HG03097 (cell line): ENCODE measurements at regions not wholly inside any gene's neighbourhood (a gene's known extent, or its start where the extent isn't known, plus 50 kb on each side); places are given as distances from the start of the nearest gene placed in this dataset.
A peak's percentile ranks its signal among the peaks of the same experiment; 100 is the strongest.
"Not testable (repeated sequence)": the region's sequence is repeated elsewhere in the genome, so short reads cannot be mapped to it uniquely, and the experiment has no call there.

Experiments
- ATAC-seq: cut with Tn5 transposase; IDR thresholded peaks from one replicate; pipeline ENCODE4 v1.9.1; 2021; ENCODE audit not compliant: unreplicated experiment, low FRiP score

DNA sequence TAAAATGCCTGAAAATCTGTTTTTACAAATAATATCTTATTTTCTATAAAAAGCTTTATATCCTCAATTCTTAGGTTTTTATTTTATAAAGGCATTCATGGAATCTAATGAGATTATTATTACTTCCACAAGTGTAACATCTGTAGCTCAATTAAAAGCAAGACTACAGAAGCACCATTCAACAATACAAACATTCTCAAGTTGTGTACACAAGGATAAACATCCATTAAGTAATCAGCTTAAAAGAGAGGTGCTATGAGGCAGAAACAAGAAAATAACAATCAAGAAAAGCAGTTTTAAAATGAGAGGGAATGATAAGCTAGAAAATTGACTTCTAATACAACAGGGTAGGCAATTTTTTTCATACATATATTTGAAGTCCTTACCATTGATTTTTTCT, 326.1 kb downstream of the MRPL39 start:
- ATAC-seq = no peak

- ATAC-seq = no peak
Observed at GRCh38 chr21:25280061-25280460, 327.2 kb downstream of the MRPL39 start.

GRCh38 chr21:25273959-25274358, 333.3 kb downstream of the MRPL39 start:
- no peak for ATAC-seq

DNA sequence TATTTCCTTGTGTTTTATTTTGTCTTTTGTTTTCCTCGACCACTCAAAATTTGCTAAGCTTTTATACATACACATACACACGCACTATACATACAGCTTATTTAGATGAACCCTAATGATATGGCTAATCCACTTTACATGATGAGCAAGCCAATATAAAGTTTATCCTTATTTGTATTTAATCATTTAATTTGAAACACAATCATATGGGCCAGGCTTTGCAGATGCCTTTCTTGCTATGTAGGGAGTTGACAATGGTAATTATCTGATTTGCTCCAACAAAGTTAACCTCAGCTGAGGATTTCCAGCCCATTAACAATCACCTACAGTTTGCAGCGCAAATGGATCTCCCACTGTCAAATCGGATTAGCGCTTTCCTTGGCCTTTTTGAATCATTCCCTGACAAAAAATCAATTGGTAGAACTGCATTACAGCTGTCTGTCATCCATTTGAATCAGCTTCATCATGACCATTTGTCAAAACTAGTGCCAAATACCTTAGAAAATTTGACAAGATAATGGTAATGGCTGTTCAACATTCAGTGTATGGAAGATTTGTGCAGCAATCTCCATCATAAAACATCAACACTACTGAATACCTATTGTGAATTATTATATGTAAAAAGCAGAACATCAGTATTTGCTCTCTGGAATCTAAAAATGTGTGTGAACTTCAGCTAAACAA, 352.6 kb downstream of the MRPL39 start:
- ATAC-seq = no peak

- ATAC-seq = no peak
Observed at GRCh38 chr21:25246546-25246945, 360.7 kb downstream of the MRPL39 start.

- ATAC-seq = no peak
Observed at GRCh38 chr21:25244735-25245134, 362.5 kb downstream of the MRPL39 start.

DNA sequence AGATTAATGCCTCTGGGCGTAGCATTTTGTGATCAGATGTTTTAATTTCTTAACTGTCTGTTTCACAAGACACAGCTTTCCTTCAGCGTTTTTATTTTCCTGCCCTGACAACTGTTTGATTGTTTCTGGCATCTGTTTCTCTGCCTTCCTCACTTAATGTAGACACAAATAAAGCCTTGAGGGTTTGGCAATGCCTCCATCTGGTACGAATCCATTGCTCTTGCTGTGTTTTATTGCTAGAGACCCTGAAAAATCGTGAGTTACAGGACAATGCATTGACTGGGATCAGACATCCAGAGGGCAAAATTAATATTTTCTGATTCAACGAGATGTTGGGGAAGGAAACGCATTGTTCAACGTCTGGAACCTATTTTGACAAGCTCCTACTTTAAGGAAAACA, 363.5 kb downstream of the MRPL39 start:
- ATAC-seq = no peak

GRCh38 chr21:25240974-25241373, 366.3 kb downstream of the MRPL39 start:
- no peak for ATAC-seq

- peak; percentile 96 for ATAC-seq
Observed at GRCh38 chr21:25234857-25235801, 372.2 kb downstream of the MRPL39 start.

DNA sequence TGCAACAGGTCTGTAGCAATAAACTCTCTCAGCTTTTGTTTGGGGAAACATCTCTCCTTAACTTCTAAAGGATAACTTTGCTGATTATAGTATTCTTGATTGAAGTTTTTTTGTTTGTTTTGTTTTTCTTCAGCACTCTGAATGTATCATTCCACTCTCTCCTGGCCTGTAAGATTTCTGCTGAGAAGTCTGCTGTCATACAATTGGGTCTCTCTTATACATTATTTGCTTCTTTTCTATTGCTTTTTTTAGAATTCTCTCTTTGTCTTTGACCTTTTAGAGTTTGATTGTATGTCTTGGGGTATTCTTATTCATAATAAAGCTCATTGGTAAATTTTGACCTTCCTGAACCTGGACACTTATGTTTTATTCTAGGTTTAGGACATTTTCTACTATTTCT, 386.3 kb downstream of the MRPL39 start:
- ATAC-seq = no peak

- no peak for ATAC-seq
Observed at GRCh38 chr21:25220169-25220568, 387.1 kb downstream of the MRPL39 start.

- peak; percentile 77 for ATAC-seq
Observed at GRCh38 chr21:25215698-25216384, 391.4 kb downstream of the MRPL39 start.

- no peak for ATAC-seq
Observed at GRCh38 chr21:25214676-25215075, 392.6 kb downstream of the MRPL39 start.

DNA sequence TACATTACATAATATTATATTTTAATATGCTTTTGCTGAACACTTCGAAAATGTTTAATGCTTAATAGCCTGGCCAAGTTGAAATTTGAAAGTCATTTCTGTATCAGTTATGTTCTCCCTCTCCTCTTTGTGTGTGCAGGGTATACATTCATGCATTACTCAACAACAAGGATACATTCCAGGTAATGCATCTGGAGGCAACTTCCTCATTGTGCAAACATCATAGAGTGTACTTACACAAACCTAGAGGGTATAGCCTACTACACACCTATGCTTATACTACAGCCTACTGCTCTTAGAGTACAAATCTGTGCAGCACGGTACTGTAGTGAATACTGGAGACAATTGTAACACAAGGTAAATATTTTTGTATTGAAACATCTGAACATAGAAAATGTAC, 407.3 kb downstream of the MRPL39 start:
- ATAC-seq = no peak

DNA sequence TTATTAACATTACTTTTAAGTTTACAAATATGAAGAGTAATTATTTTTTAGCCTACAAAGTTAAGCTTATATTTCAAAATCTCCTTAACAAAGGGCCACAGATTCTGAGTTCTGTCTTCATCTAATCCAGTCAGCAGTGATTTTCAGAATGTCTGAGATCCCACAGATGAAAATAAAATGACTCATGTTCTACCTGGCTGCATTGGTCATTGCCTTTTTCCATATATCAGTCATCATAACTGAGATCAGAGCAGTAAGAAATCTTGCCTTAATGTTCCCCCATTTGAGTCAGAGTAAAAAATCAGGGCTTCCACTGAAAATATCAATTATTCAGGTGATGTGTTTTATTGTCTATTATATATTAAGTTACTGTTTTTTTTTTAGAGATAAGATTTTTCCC, 416.1 kb downstream of the MRPL39 start:
- ATAC-seq = no peak

GRCh38 chr21:25189497-25189896, 417.8 kb downstream of the MRPL39 start:
- ATAC-seq = no peak

- peak; percentile 79 for ATAC-seq
Observed at GRCh38 chr21:25188677-25189079, 418.6 kb downstream of the MRPL39 start.

DNA sequence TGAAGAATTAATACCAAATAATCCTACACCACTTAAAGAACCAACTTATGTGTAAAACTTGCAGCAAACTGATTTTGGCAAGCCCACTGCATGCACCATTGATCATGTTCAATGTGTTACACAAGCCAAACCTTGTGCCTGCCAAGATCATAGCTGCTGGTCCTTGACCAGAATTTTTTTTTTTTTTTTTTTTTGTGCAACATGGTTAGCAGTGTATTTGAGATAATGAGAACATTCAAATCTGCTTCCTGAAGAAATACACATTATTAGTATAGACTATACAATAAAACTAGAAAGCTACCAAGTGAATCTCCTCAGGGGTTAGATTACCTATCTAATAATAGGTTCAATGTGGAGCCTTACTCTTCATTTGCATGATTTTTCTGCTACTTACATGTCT, 421.0 kb downstream of the MRPL39 start:
- no peak for ATAC-seq

DNA sequence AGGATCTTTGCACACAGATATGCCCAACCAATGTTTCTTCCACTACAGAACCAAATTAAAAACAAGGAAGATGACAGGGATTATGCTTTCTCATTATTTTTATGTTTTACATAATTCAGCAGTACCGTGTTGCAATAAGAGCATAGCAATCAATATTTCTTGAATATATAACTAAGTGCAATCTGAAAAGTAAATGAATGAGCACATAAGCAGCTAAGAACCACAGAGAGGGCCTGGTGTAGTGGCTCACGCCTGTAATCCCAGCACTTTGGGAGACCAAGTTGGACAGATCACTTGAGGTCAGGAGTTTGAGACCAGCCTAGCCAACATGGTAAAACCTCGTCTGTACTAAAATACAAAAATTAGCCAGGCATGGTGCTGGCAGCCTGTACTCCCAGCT, 423.7 kb downstream of the MRPL39 start:
- no peak for ATAC-seq

GRCh38 chr21:25181690-25182089, 425.6 kb downstream of the MRPL39 start:
- not testable (repeated sequence) for ATAC-seq

GRCh38 chr21:25179116-25179515, 428.2 kb downstream of the MRPL39 start:
- ATAC-seq = no peak
